ENCODE measurements at regions not wholly inside any gene's neighbourhood (a gene's known extent, or its start where the extent isn't known, plus 50 kb on each side); places are given as distances from the start of the nearest gene placed in this dataset.

DNA sequence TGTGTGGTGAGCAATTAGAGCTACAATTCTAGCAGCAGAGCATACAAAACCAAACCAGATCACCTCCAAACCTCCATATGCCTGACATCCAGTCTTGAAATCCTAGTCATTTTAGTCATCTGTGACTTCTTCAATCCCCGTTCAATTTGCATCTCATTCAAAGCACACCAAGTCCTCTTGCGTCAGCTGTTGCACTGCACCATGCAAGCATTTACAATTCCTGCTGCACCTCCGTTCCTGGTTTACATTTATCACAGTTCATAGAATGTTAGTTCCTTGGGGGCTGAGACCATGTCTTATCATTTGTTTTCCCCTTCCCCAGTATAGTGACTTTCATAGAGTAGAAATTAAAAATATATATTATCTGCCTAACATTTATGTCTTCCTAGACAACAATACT, 116.9 kb downstream of the BDH1 start (continued):
- TF ChIP-seq HNRNPUL1 (IDR thresholded peaks at IDR 0.05; ENCODE audit: low read depth, low read length) (no peak), ZNF451 (CRISPR knock-in tag; IDR thresholded peaks at IDR 0.05) (no peak), ZNF576 (CRISPR knock-in tag; IDR thresholded peaks at IDR 0.05) (no peak), ZBTB20 (CRISPR knock-in tag; IDR thresholded peaks at IDR 0.05; ENCODE audit: borderline replicate concordance, low read depth) (no peak), NR2F2 (IDR thresholded peaks at IDR 0.05; ENCODE audit: borderline replicate concordance, low read depth) (no peak)

DNA sequence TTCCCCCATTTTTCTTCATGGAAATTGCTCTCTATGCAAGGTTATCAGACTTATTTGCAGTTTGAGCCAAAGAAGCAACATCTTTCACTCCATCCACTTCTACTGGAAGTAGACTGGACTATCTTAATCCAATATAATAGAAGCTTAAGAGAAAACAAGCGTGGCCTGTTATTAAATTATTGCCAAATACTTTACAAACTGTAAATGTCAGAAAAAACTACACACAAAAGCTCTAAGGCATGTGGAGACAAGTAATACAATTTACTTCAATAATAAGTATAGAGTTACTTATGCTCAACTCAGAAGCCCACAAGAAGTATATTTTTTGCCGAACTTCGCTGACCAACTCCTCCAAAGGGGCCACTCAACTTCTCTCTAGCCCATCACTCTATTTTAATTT, 120.3 kb downstream of the BDH1 start:
- CTCF ChIA-PET (ENCODE audit: low intra/inter-chr PET ratio, low total read pairs), result no interaction called here
- BruUV-seq (replicated peaks), result no TSS peak

More for the DNA sequence above, 120.3 kb downstream of the BDH1 start:
- 89% methylated on average over 3 of the region's 3 CpGs for WGBS (ENCODE audit: low lambda C conversion rate)
- no peak for ATAC-seq
- intact Hi-C loops (cut with micrococcal nuclease; ENCODE audit: unreplicated experiment), result no loop called here
- no peaks in the 10 kb centered on the region for H3K27me3 ChIP-seq (ENCODE audit: control insufficient read depth in 1 of 2, insufficient read depth in 2 of 2, low read length in 2 of 2)
- H3K36me3 ChIP-seq (replicated peaks in 1 of 2; ENCODE audit: control insufficient read depth in 1 of 2, insufficient read depth in 2 of 2, low read length in 2 of 2), result no peaks in the 10 kb centered on the region
- no peaks in the 10 kb centered on the region for H3K4me1 ChIP-seq (ENCODE audit: insufficient read depth, low read length)
- no peaks in the 10 kb centered on the region for H4K20me1 ChIP-seq (ENCODE audit: insufficient read depth, low read length)
- H2AFZ ChIP-seq (ENCODE audit: low read length), result no peak overlapping the region
- H3K9me3 ChIP-seq (ENCODE audit: low read length), result no peaks in the 10 kb centered on the region
- no peak for TF ChIP-seq MAF1 (CRISPR knock-in tag; IDR thresholded peaks at IDR 0.05; ENCODE audit: borderline replicate concordance)
- no peak for TF ChIP-seq CEBPG (CRISPR knock-in tag; IDR thresholded peaks at IDR 0.05)
- no peak for TF ChIP-seq ZNF550 (CRISPR knock-in tag; IDR thresholded peaks at IDR 0.05; ENCODE audit: borderline replicate concordance)
- no peak for TF ChIP-seq CREB1 (IDR thresholded peaks at IDR 0.05)
- TF ChIP-seq CREB1 (CRISPR knock-in tag; IDR thresholded peaks at IDR 0.05), result no peak
- no peak for TF ChIP-seq FOXA1 (IDR thresholded peaks at IDR 0.05)
- no peak for TF ChIP-seq FOXA1 (CRISPR knock-in tag; IDR thresholded peaks at IDR 0.05)
- no peak for TF ChIP-seq HOXA5 (CRISPR knock-in tag; IDR thresholded peaks at IDR 0.05)
- TF ChIP-seq, protein P1, sequence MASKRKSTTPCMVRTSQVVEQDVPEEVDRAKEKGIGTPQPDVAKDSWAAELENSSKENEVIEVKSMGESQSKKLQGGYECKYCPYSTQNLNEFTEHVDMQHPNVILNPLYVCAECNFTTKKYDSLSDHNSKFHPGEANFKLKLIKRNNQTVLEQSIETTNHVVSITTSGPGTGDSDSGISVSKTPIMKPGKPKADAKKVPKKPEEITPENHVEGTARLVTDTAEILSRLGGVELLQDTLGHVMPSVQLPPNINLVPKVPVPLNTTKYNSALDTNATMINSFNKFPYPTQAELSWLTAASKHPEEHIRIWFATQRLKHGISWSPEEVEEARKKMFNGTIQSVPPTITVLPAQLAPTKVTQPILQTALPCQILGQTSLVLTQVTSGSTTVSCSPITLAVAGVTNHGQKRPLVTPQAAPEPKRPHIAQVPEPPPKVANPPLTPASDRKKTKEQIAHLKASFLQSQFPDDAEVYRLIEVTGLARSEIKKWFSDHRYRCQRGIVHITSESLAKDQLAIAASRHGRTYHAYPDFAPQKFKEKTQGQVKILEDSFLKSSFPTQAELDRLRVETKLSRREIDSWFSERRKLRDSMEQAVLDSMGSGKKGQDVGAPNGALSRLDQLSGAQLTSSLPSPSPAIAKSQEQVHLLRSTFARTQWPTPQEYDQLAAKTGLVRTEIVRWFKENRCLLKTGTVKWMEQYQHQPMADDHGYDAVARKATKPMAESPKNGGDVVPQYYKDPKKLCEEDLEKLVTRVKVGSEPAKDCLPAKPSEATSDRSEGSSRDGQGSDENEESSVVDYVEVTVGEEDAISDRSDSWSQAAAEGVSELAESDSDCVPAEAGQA (IDR thresholded peaks at IDR 0.05; ENCODE audit: low read depth), result no peak
- TF ChIP-seq, protein P1 (CRISPR knock-in tag; IDR thresholded peaks at IDR 0.05; ENCODE audit: borderline replicate concordance), result no peak
- TF ChIP-seq, protein P2, sequence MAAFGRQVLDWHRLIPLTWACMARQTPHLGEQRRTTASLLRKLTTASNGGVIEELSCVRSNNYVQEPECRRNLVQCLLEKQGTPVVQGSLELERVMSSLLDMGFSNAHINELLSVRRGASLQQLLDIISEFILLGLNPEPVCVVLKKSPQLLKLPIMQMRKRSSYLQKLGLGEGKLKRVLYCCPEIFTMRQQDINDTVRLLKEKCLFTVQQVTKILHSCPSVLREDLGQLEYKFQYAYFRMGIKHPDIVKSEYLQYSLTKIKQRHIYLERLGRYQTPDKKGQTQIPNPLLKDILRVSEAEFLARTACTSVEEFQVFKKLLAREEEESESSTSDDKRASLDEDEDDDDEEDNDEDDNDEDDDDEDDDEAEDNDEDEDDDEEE (CRISPR knock-in tag; IDR thresholded peaks at IDR 0.05), result no peak
- TF ChIP-seq SALL2 (CRISPR knock-in tag; IDR thresholded peaks at IDR 0.05), result no peak
- no peak for TF ChIP-seq ZMYM2 (CRISPR knock-in tag; IDR thresholded peaks at IDR 0.05)
- TF ChIP-seq ZNF713 (CRISPR knock-in tag; IDR thresholded peaks at IDR 0.05), result no peak
- TF ChIP-seq PBX2 (CRISPR knock-in tag; IDR thresholded peaks at IDR 0.05), result no peak
- no peak overlapping the region for H3K4me3 ChIP-seq (replicated peaks in 1 of 3; ENCODE audit: insufficient read depth in 1 of 3, low read depth in 2 of 3, low read length in 3 of 3)
- no peak overlapping the region for H3K27ac ChIP-seq (ENCODE audit: extremely low read length, insufficient read depth, low read length)
- no peaks in the 10 kb centered on the region for H3K79me2 ChIP-seq (ENCODE audit: insufficient read depth, low read length)
- POLR2A ChIA-PET, result no interaction called here
- no peak for DNase-seq (ENCODE audit: low spot score)
- in situ Hi-C loops (cut with HindIII; ENCODE audit: extremely low pct_ligation_motif_present, low pct_unique_long_range_greater_than_20kb), result no loop called here
- H3K9ac ChIP-seq (ENCODE audit: insufficient read depth, low read depth, low read length), result no peak overlapping the region
- H3K4me2 ChIP-seq (ENCODE audit: low read depth, low read length), result no peak overlapping the region
- FAIRE-seq, result no peak

Data from HepG2 (cell line).